ENCODE measurements at regions not wholly inside any gene's neighbourhood (a gene's known extent, or its start where the extent isn't known, plus 50 kb on each side); places are given as distances from the start of the nearest gene placed in this dataset.
"Not testable (repeated sequence)": the region's sequence is repeated elsewhere in the genome, so short reads cannot be mapped to it uniquely, and the experiment has no call there.

- not testable (repeated sequence) for DNase-seq
These were observed 51.0 kb downstream of the NPIPB11 start for GRCh38 chr16:29355339-29356059.

DNA sequence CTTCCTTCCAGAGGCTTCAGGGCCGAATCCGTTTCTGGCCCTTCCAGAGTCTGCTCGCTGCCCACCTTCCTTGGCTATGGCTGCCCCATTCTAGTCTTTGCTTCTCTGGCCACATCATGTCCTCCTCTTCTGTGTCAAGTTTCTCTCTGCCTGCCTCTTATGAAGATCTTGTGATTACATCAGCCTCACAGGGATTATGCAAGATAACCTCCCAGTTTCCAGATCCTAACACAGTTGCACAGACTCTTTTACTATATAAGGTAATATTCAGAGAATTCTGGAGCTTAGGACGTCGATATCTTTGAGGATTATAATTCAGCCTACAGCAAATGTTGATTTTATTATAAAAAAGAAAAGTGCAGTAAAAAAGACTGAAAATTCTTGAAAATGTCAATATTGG lies 52.1 kb downstream of the NPIPB11 start:
- not testable (repeated sequence) for DNase-seq

DNA sequence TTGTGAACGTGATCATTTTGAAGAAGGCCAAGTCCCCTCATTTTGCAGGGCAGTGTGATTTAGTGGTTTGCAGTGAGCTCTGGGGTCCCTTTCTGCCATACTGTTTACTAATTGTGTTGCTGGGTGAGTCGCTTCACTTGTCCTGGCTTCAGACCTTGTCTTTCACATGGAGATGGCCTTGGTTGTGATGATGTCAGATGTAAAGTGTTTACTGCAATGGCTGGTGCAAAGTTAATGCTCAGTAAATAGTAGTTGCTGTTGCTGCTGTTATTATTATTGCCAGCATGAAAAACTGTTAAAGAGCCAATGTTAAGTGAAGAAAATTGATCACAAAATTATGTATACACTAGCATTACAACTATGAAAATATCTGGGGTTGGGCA lies 53.9 kb downstream of the NPIPB11 start:
- not testable (repeated sequence) for DNase-seq

DNA sequence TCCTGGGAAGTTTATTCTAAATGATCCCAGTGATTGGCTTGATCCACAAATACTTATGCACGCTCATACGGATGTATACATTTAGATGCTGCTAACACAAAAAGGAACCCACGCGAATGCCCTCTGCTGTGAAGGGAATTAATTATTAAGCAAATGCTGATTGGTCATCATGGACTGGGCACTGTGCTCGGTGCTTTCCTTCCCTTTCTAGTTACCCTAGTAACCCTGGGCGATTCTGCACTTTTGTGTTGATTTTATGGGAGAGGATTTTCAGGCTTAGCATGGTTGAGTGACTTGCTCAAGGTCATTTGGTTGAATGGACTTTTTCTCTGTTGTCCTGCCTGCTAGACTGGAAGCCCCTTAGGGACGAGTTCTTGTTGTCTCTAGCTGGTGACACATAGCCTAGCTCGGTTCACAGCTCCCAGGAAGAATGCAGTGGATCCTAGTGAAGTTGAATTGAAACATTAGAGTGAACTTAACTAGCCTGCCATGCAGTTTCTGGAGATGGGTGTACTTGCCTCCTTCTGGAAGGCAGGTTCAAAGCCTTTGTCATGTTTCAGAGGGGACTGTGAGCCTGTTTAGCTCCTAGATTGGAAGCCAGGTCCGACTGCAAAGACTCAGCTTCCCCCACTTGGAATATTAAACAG lies 54.4 kb downstream of the NPIPB11 start:
- peak; percentile 55 for DNase-seq

DNA sequence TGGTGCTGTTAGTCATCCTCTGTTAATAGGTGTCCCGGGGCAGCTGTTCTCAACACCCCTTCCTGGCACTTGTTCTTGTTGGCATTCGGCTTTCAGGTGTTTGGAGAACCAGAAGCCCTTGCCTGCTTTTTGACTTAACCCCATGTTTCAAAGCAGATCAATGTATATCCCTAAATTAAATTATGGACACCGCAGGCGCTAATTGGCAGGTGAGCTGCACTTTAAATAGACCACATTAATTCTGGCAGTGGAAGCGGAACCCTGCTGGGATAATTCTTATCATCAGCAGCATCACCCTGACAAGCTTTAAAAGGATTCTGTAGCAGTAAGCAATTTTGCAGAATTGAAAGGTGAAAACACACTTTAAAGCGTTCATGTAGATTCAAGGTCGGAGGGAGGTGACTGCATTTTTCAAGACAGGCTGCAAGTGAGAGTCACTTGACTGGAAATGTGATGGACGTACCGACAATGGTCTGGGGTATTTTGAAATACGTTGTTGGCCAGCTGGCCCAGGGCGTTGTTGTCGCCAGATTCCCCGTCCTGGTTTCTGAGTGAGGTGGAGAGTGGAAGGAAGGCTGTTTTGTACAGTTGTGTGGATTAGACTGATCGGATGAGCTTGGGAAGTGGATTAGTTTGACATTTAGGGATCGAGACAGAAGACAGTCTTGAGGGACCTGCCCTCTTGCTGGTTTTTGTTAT lies 55.1 kb downstream of the NPIPB11 start:
- DNase-seq: peak; percentile 86

- peak; percentile 34 for DNase-seq
These were observed 56.5 kb downstream of the NPIPB11 start for GRCh38 chr16:29349966-29350365.

- not testable (repeated sequence) for DNase-seq
These were observed 57.8 kb downstream of the NPIPB11 start for GRCh38 chr16:29348748-29349147.

GRCh38 chr16:29348123-29348690 lies 58.3 kb downstream of the NPIPB11 start:
- DNase-seq: not testable (repeated sequence)

GRCh38 chr16:29346796-29347580 lies 59.5 kb downstream of the NPIPB11 start:
- not testable (repeated sequence) for DNase-seq

DNA sequence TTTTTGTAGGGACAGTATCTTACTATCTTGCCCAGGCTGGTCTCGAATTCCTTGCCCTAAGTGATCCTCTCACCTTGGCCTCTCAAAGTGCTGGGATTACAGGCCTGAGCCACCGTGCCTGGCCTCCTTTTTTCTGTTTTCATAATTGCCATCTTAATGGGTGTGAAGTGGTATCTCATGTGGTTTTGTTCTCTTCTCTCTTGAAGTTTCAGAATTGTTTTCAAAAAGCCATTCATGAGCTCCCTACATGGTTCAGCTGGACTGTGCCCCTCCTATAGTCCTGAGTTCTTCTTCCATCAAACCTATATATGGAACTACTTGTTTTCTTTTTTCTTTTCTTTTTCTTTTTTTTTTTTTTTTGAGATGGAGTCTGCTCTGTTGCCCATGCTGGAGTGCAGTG lies 60.3 kb downstream of the NPIPB11 start:
- not testable (repeated sequence) for DNase-seq

DNA sequence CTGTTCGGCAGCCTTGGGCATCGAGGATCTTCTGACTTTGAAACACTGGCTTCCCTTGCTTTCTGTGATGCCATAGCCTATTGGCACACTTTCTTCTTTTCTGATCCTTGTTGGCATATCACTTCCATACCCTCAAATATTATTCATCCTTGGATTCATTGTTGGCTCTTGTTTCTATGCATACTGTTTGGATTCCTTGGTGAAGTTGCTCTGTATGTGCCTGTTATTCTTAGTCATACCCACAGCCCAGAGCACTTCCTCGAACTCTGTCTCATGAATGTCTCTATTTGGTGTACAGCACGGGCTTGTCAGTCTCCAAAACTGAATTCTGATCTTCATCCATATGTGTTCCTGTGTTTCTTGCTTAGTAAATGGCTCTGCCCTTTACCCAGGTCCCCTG lies 63.6 kb downstream of the NPIPB11 start:
- DNase-seq: not testable (repeated sequence)

DNA sequence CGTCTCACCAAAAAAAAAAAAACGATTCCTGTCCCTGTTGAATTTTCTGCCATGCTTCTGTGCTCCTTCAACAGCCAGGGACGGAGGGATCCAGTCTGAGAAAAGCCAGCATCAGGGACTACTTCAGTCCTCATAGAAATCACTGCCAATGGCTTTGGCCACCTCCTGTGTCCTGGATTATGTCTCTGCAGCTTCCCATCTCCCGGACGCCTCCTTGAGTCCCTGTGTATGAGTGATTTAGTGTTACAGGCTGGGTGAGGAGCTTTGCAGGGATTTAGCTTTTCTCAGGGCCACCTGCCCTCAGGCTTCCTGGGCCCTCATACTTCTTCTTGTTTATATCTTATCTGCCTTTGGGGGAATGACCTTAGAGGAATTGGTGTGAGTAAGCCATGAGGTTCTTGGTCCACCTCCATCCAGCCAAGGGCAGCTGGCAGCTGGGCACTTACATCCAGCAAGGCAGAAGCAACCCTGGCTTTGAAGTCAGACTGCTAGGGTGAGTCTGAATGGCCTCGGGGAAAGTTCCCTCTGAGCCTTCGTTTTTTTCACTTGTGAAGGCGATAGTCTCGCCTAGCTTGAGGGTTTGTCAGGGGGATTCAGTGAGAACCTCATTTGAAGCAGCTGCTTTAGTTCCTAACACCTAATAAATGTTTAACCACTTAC lies 65.6 kb downstream of the NPIPB11 start:
- peak; percentile 80 for DNase-seq

GRCh38 chr16:29340235-29340634 lies 66.3 kb downstream of the NPIPB11 start:
- not testable (repeated sequence) for DNase-seq

DNA sequence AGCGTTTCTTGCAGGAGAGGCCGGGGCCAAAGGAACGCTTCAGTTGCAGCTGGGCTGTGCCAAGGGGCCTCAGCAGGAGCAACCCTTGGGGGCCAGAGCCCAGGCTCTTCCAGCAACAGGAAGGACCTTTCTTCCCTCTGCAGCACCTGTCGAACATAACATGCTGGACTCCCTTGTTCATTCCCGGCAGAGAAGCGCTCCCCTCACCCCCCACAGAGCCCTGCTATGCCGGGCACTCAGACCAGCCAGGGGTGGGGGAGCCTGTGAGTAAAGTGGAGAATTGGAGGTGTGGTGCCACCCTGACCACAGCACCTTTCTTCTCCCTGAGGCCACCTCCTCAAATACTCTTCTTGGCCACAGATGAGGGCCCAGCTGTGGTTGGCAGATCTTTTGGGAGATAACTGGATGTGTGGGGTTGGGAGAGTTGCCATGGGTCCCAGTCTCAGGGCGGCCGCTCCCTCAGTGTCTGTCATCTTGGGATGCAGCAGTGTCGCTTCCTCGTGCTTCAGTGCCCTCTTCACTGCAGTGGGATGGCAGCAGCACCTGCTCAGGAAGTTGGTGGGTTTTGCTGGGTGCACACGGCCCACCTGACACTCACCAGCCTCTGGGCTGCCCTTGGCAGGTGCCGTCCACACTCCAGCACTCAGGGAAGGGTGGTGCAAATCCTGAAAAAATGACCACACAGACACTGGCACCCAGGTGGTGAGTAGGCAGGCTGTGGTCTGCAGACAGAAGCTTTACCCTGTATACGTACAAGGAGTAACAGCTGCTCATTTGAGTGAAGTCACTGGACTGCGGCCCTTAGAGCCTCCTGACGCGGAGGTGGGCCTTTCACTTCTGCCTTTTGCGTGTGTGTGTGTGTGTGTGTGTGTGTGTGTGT lies 67.5 kb downstream of the NPIPB11 start:
- DNase-seq: not testable (repeated sequence)

DNA sequence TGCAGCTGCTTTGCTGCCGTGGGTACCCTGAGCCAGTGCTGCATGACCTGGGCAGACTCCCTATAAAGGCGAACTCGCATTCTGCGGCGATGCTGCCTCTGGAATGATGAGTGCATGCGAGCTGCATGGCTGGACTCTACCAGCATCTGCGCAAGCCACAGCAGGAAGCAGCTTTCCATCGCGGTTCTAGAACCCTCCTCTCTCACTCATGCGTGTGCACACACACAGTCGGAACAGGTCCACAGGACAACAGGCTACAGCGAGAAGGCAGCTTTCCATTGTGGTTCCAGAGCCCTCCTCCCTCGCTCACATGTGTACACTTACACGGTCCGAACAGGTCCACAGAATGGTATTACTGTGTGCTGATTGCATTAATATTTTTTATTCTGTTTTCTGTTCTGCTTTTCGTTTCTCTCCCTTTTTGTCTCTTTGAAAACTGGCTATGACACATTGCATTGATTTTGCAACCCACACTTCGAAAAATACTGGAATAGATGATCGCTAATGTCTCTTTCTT lies 69.1 kb downstream of the NPIPB11 start:
- DNase-seq: not testable (repeated sequence)

GRCh38 chr16:29335549-29335846 lies 71.0 kb downstream of the NPIPB11 start:
- DNase-seq: not testable (repeated sequence)

- DNase-seq: not testable (repeated sequence)
These were observed 71.5 kb downstream of the NPIPB11 start for GRCh38 chr16:29334776-29335548.

DNA sequence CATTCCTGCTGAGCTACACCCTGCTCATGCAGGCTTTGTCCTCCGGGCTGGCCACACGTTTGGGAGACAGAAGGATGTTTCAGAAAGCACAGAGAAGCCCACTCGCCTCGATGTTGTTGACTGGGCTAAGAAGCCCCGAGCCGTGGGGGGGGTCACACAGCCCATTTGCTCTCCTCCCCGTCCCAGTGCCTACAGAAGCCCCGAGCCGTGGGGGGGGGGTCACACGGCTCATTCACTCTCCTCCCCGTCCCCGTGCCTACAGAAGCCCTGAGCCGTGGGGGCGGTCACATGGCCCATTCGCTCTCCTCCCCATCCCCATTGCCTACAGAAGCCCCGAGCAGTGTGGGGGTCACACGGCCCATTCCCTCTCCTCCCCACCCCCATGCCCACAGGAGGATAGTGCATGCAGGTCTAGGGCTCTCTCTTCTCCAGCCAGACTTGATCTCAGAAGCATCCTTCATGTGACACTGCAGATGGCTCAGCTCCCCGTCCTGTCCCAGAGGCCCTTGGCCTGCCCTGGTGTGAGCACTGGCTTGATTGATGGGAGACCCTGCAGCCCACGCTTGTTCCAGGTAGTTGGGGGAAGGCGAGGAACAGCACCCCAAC lies 72.9 kb downstream of the NPIPB11 start:
- DNase-seq: not testable (repeated sequence)

- not testable (repeated sequence) for DNase-seq
These were observed 75.9 kb downstream of the NPIPB11 start for GRCh38 chr16:29330623-29331022.

GRCh38 chr16:29328528-29328927 lies 78.0 kb downstream of the NPIPB11 start:
- DNase-seq: not testable (repeated sequence)
